T-helper 1 cell treated with Interleukin-12 subunit alpha and Interleukin-12 subunit beta and Interleukin-4 antibody, amounts not matched to agents 30 ng/mL and 1 ng/mL, for 36 hours (primary cell): ENCODE measurements at regions not wholly inside any gene's neighbourhood (a gene's known extent, or its start where the extent isn't known, plus 50 kb on each side); places are given as distances from the start of the nearest gene placed in this dataset.

ENCODE experiments used
- intact Hi-C: fragments of 100-400 bp; cut with micrococcal nuclease; formaldehyde crosslinking; loops from one replicate; pipeline ENCODE4 v1.15.1; 2024

- intact Hi-C loops = no loop called here
These were observed 111.0 kb downstream of the TRIB2 start for GRCh38 chr2:12827721-12828120.

GRCh38 chr2:12828980-12829379, 112.2 kb downstream of the TRIB2 start:
- intact Hi-C loops = no loop called here

- intact Hi-C loops = no loop called here
These were observed 114.3 kb downstream of the TRIB2 start for GRCh38 chr2:12831016-12831415.

GRCh38 chr2:12834239-12834638, 117.5 kb downstream of the TRIB2 start:
- intact Hi-C loops = no loop called here

- intact Hi-C loops = no loop called here
These were observed 119.0 kb downstream of the TRIB2 start for GRCh38 chr2:12835733-12836132.

- intact Hi-C loops = no loop called here
These were observed 122.6 kb downstream of the TRIB2 start for GRCh38 chr2:12839339-12839738.

- intact Hi-C loops = no loop called here
These were observed 124.3 kb downstream of the TRIB2 start for GRCh38 chr2:12841021-12841420.

- intact Hi-C loops = no loop called here
These were observed 126.2 kb downstream of the TRIB2 start for GRCh38 chr2:12842917-12843316.

- intact Hi-C loops = no loop called here
These were observed 127.8 kb downstream of the TRIB2 start for GRCh38 chr2:12844511-12844910.

- intact Hi-C loops = no loop called here
These were observed 131.2 kb downstream of the TRIB2 start for GRCh38 chr2:12847694-12848575.

- intact Hi-C loops = loop anchor here (10.0 kb wide), 2 partner anchors 847 to 1097 kb away; no protein-coding TSS in a partner anchor
These were observed 135.4 kb downstream of the TRIB2 start for GRCh38 chr2:12852135-12852534.

- intact Hi-C loops = loop anchor here (10.0 kb wide), 2 partner anchors 849 to 1099 kb away; no protein-coding TSS in a partner anchor
These were observed 137.3 kb downstream of the TRIB2 start for GRCh38 chr2:12854001-12854530.

- intact Hi-C loops = loop anchor here (5.0 to 10.0 kb wide), 3 partner anchors 152 to 1101 kb away; no protein-coding TSS in a partner anchor
These were observed 138.8 kb downstream of the TRIB2 start for GRCh38 chr2:12855508-12855907.

GRCh38 chr2:12856934-12857601, 140.3 kb downstream of the TRIB2 start:
- intact Hi-C loops = loop anchor here (1.0 to 10.0 kb wide), 8 partner anchors 108 to 1102 kb away; partner anchors contain the start of gene TRIB2

GRCh38 chr2:12857891-12858290, 141.2 kb downstream of the TRIB2 start:
- intact Hi-C loops = loop anchor here (1.0 to 10.0 kb wide), 8 partner anchors 107 to 1103 kb away; partner anchors contain the start of gene TRIB2

GRCh38 chr2:12858786-12859185, 142.1 kb downstream of the TRIB2 start:
- intact Hi-C loops = loop anchor here (5.0 to 10.0 kb wide), 3 partner anchors 149 to 1104 kb away; no protein-coding TSS in a partner anchor

GRCh38 chr2:12861344-12861930, 144.7 kb downstream of the TRIB2 start:
- intact Hi-C loops = loop anchor here (1.0 to 2.0 kb wide), 5 partner anchors 69 to 567 kb away; no protein-coding TSS in a partner anchor

- intact Hi-C loops = no loop called here
These were observed 145.8 kb downstream of the TRIB2 start for GRCh38 chr2:12862541-12862940.

GRCh38 chr2:12863937-12864336, 147.2 kb downstream of the TRIB2 start:
- intact Hi-C loops = no loop called here

GRCh38 chr2:12867631-12868287, 151.0 kb downstream of the TRIB2 start:
- intact Hi-C loops = no loop called here

GRCh38 chr2:12870692-12871091, 154.0 kb downstream of the TRIB2 start:
- intact Hi-C loops = no loop called here
